Frontal cortex (tissue), 3 donors: ENCODE measurements at regions not wholly inside any gene's neighbourhood (a gene's known extent, or its start where the extent isn't known, plus 50 kb on each side); places are given as distances from the start of the nearest gene placed in this dataset.
A peak's percentile ranks its signal among the peaks of the same experiment; 100 is the strongest.

Source experiments
- DNase-seq, 2 donors: peaks; one replicate each; pipeline ENCODE4 v3.0.0; 2012; ENCODE audit warnings: low spot score in 2 of 2
- FAIRE-seq: peaks from 2 replicates; lab custom pipeline; 2012; peaks lifted over from hg19 to GRCh38; lab: Jason Lieb, UNC
- donor health status: control.
- donor health status: control.
- donor health status: control.

GRCh38 chr10:110355141-110355831, 50.6 kb upstream of the SMNDC1 start:
- no peak for FAIRE-seq
- no peak for DNase-seq

- FAIRE-seq (no peak), DNase-seq (no peak)
Measured at GRCh38 chr10:110355922-110356627, 51.4 kb upstream of the SMNDC1 start.

- DNase-seq = no peak
- FAIRE-seq = no peak
Measured at GRCh38 chr10:110356628-110357245, 52.0 kb upstream of the SMNDC1 start.

- DNase-seq = peak in 1 of 2 donors; percentile 59
- FAIRE-seq = no peak
Measured at GRCh38 chr10:110357252-110357780, 52.6 kb upstream of the SMNDC1 start.

GRCh38 chr10:110357871-110358270, 53.2 kb upstream of the SMNDC1 start:
- FAIRE-seq (no peak), DNase-seq (no peak)

GRCh38 chr10:110358278-110358677, 53.6 kb upstream of the SMNDC1 start:
- DNase-seq (no peak), FAIRE-seq (no peak)

GRCh38 chr10:110358869-110359629, 54.3 kb upstream of the SMNDC1 start:
- FAIRE-seq = no peak
- no peak for DNase-seq

- no peak for DNase-seq
- no peak for FAIRE-seq
Measured at GRCh38 chr10:110360857-110361474, 56.2 kb upstream of the SMNDC1 start.

- FAIRE-seq (no peak), DNase-seq (no peak)
Measured at GRCh38 chr10:110361800-110362456, 57.2 kb upstream of the SMNDC1 start.

GRCh38 chr10:110363572-110364411, 59.1 kb upstream of the SMNDC1 start:
- FAIRE-seq = no peak
- no peak for DNase-seq

- DNase-seq (no peak), FAIRE-seq (no peak)
Measured at GRCh38 chr10:110364531-110364937, 59.8 kb upstream of the SMNDC1 start.

GRCh38 chr10:110365356-110366143, 60.8 kb upstream of the SMNDC1 start:
- FAIRE-seq (no peak), DNase-seq (no peak)

GRCh38 chr10:110366635-110367034, 61.9 kb upstream of the SMNDC1 start:
- no peak for DNase-seq
- no peak for FAIRE-seq

- DNase-seq (no peak), FAIRE-seq (no peak)
Measured at GRCh38 chr10:110368002-110368401, 63.3 kb upstream of the SMNDC1 start.

- no peak for DNase-seq
- no peak for FAIRE-seq
Measured at GRCh38 chr10:110368556-110368955, 63.8 kb upstream of the SMNDC1 start.

GRCh38 chr10:110370006-110370405, 65.3 kb upstream of the SMNDC1 start:
- FAIRE-seq = no peak
- no peak for DNase-seq

- no peak for DNase-seq
- FAIRE-seq = no peak
Measured at GRCh38 chr10:110372656-110373055, 67.9 kb upstream of the SMNDC1 start.

- DNase-seq (no peak), FAIRE-seq (no peak)
Measured at GRCh38 chr10:110373059-110373458, 68.3 kb upstream of the SMNDC1 start.
